Parathyroid adenoma (tissue), 2 donors: ENCODE measurements at regions not wholly inside any gene's neighbourhood (a gene's known extent, or its start where the extent isn't known, plus 50 kb on each side); places are given as distances from the start of the nearest gene placed in this dataset.

Experiments used
- H2AFZ ChIP-seq: fragments of 300-600 bp; sonication (generic); one replicate; pipeline ENCODE4 v1.7.0; 2017; ENCODE audit warnings: antibody characterized with exemption, mild to moderate bottlenecking
- H3K27ac ChIP-seq: fragments of 300-600 bp; sonication (generic); one replicate; pipeline ENCODE4 v1.7.0; 2017
- H3K27me3 ChIP-seq: fragments of 300-600 bp; sonication (generic); one replicate; pipeline ENCODE4 v1.7.0; 2017; ENCODE audit warnings: low read length; ENCODE audit not compliant: control insufficient read depth, insufficient read depth
- H3K36me3 ChIP-seq: fragments of 300-600 bp; sonication (generic); one replicate; pipeline ENCODE4 v1.7.0; 2017; ENCODE audit warnings: low read length; ENCODE audit not compliant: control insufficient read depth, insufficient read depth
- H3K4me1 ChIP-seq: fragments of 300-600 bp; sonication (generic); one replicate; pipeline ENCODE4 v1.7.0; 2017; ENCODE audit warnings: control low read depth
- H3K4me2 ChIP-seq: fragments of 300-600 bp; sonication (generic); one replicate; pipeline ENCODE4 v1.7.0; 2017; ENCODE audit warnings: low read length
- H3K4me3 ChIP-seq: fragments of 300-600 bp; sonication (generic); one replicate; pipeline ENCODE4 v1.7.0; 2017; ENCODE audit warnings: low read depth, low read length
- H3K79me2 ChIP-seq: fragments of 300-600 bp; sonication (generic); one replicate; pipeline ENCODE4 v1.7.0; 2017; ENCODE audit warnings: control low read depth
- H3K9ac ChIP-seq: fragments of 300-600 bp; sonication (generic); one replicate; pipeline ENCODE4 v1.7.0; 2017; ENCODE audit warnings: mild to moderate bottlenecking
- H3K9me3 ChIP-seq: fragments of 300-600 bp; sonication (generic); one replicate; pipeline ENCODE4 v1.7.0; 2017; ENCODE audit warnings: low read length; ENCODE audit not compliant: control insufficient read depth
- CTCF ChIP-seq: fragments of 300-600 bp; sonication (generic); IDR thresholded peaks from one replicate; pipeline ENCODE4 v1.7.0; 2017; ENCODE audit warnings: antibody characterized with exemption, mild to moderate bottlenecking
- donor health status: primary hyperparathyroidism.

GRCh38 chr1:22204057-22204840, 61.4 kb upstream of the WNT4 start:
- no peaks in the 10 kb centered on the region for H3K36me3 ChIP-seq
- H3K4me1 ChIP-seq = no peaks in the 10 kb centered on the region
- H3K4me3 ChIP-seq = no peak overlapping the region
- no peaks in the 10 kb centered on the region for H3K9me3 ChIP-seq
- no peak overlapping the region for H2AFZ ChIP-seq
- no peaks in the 10 kb centered on the region for H3K79me2 ChIP-seq
- no peak overlapping the region for H3K27ac ChIP-seq
- no peak overlapping the region for H3K4me2 ChIP-seq
- peaks cover 3% of the 10 kb centered on the region for H3K27me3 ChIP-seq
- no peak overlapping the region for H3K9ac ChIP-seq
- TF ChIP-seq CTCF = no peak

- H3K27me3 ChIP-seq = peaks cover 6% of the 10 kb centered on the region
- H2AFZ ChIP-seq = no peak overlapping the region
- no peak overlapping the region for H3K4me2 ChIP-seq
- H3K79me2 ChIP-seq = no peaks in the 10 kb centered on the region
- TF ChIP-seq CTCF = no peak
- no peak overlapping the region for H3K9ac ChIP-seq
- H3K4me1 ChIP-seq = no peaks in the 10 kb centered on the region
- H3K4me3 ChIP-seq = no peak overlapping the region
- H3K9me3 ChIP-seq = no peaks in the 10 kb centered on the region
- no peaks in the 10 kb centered on the region for H3K36me3 ChIP-seq
- no peak overlapping the region for H3K27ac ChIP-seq
These were observed 62.4 kb upstream of the WNT4 start for GRCh38 chr1:22204989-22205913.

GRCh38 chr1:22206551-22207125, 63.7 kb upstream of the WNT4 start:
- Histone ChIP-seq H3K4me1 (no peaks in the 10 kb centered on the region), H3K27ac (no peak overlapping the region), H3K9ac (no peak overlapping the region), H3K9me3 (no peaks in the 10 kb centered on the region), H3K36me3 (no peaks in the 10 kb centered on the region), H3K4me3 (no peak overlapping the region), H3K27me3 (peaks cover 6% of the 10 kb centered on the region), H2AFZ (no peak overlapping the region), H3K79me2 (no peaks in the 10 kb centered on the region), H3K4me2 (no peak overlapping the region)
- TF ChIP-seq CTCF = no peak

- H3K36me3 ChIP-seq = no peaks in the 10 kb centered on the region
- no peak overlapping the region for H3K27ac ChIP-seq
- TF ChIP-seq CTCF = no peak
- H3K27me3 ChIP-seq = peaks cover 6% of the 10 kb centered on the region
- H3K79me2 ChIP-seq = no peaks in the 10 kb centered on the region
- no peak overlapping the region for H3K4me3 ChIP-seq
- H3K4me1 ChIP-seq = no peaks in the 10 kb centered on the region
- H2AFZ ChIP-seq = no peak overlapping the region
- H3K9ac ChIP-seq = no peak overlapping the region
- no peaks in the 10 kb centered on the region for H3K9me3 ChIP-seq
- H3K4me2 ChIP-seq = no peak overlapping the region
These were observed 64.8 kb upstream of the WNT4 start for GRCh38 chr1:22207511-22208267.
